ENCODE measurements at regions not wholly inside any gene's neighbourhood (a gene's known extent, or its start where the extent isn't known, plus 50 kb on each side); places are given as distances from the start of the nearest gene placed in this dataset.

DNA sequence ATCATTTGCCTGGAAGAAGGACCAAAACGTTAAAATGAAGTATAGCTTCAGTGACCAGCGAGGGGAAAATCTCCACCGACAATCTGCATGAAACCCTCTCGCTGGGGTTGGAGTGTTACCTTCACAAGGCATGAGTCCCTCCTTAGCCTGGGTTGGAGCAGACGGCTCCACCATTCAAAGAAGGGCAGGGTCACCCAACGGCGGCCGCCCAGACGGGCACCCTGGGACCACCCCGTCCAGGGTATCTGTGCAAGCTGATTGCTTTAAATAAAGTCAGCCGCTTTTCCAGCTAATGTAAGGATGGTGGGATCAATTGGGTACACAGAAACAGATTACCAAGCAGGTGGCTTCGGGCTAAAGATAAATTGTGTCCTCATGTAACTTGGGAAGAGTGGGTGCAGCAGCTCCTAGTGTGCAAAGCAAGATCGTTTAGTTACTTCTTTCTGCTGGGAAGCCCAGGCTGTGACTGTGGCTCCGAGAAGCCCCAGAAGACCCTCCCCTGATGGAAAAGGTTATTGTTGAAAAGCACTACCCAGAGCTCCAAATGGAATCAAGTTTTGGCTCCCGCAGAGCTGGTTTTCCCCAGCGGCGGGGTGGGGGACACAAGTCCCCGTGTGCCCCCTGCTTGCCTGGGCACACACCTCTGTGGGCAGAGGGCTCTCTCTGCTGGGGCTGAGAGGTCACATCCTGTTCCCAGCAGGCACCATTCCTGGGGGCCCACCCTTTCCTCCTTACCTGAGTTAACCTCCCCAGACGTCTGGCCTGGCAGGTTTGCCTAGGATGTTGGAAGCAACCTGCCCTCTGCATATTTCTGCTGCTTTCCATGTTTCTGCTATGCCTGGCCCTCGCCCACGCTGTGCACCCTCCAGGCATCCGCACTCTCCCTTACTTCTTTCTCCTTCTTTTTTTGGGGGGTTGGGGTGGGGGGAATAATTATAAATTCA, 318.6 kb upstream of the DIO3 start:
- no peak overlapping the region for H3K4me3 ChIP-seq (ENCODE audit: low read depth, low read length)
- no peak for DNase-seq (ENCODE audit: low read depth)
- TF ChIP-seq, protein P1, sequence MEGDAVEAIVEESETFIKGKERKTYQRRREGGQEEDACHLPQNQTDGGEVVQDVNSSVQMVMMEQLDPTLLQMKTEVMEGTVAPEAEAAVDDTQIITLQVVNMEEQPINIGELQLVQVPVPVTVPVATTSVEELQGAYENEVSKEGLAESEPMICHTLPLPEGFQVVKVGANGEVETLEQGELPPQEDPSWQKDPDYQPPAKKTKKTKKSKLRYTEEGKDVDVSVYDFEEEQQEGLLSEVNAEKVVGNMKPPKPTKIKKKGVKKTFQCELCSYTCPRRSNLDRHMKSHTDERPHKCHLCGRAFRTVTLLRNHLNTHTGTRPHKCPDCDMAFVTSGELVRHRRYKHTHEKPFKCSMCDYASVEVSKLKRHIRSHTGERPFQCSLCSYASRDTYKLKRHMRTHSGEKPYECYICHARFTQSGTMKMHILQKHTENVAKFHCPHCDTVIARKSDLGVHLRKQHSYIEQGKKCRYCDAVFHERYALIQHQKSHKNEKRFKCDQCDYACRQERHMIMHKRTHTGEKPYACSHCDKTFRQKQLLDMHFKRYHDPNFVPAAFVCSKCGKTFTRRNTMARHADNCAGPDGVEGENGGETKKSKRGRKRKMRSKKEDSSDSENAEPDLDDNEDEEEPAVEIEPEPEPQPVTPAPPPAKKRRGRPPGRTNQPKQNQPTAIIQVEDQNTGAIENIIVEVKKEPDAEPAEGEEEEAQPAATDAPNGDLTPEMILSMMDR (IDR thresholded peaks at IDR 0.05; ENCODE audit: insufficient read depth, low read depth, low read length), result no peak

DNA sequence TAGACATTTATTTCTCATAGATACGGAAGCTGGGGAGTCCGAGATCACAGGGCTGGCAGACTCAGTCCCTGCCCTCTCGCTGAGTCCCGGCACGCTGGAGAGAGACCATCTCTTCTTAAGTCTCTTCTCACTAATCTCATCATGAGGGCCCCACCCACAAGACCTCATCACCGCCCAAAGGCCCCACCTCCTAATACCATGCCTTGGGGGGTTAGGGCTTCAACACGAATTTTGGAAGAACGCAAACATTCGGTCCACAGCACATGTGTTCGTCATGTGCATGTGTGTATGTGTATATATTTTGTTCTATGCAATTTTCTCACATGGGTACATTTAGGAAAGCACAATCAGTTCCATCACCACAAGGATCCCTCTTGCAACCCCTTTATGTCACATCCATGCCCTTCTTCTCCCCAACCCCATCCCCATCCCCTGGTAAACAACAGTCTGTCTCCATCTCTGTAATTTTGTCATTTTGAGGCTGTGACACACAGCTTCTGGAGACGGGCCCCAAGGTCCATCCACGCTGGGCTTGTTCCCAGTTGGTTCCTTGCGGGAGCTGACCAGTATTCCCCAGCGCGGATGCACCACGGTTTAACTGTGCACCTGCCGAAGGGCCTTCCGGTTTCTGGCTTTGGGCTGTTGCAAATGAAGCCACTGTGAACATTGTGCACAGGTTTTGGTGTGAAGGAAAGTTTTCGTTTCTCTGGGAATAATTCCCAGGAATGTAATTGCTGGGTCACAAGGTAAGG, 317.5 kb upstream of the DIO3 start:
- TF ChIP-seq, protein P1 (IDR thresholded peaks at IDR 0.05; ENCODE audit: insufficient read depth, low read depth, low read length), result no peak
- no peak overlapping the region for H3K4me3 ChIP-seq (ENCODE audit: low read depth, low read length)
- DNase-seq (ENCODE audit: low read depth), result no peak

DNA sequence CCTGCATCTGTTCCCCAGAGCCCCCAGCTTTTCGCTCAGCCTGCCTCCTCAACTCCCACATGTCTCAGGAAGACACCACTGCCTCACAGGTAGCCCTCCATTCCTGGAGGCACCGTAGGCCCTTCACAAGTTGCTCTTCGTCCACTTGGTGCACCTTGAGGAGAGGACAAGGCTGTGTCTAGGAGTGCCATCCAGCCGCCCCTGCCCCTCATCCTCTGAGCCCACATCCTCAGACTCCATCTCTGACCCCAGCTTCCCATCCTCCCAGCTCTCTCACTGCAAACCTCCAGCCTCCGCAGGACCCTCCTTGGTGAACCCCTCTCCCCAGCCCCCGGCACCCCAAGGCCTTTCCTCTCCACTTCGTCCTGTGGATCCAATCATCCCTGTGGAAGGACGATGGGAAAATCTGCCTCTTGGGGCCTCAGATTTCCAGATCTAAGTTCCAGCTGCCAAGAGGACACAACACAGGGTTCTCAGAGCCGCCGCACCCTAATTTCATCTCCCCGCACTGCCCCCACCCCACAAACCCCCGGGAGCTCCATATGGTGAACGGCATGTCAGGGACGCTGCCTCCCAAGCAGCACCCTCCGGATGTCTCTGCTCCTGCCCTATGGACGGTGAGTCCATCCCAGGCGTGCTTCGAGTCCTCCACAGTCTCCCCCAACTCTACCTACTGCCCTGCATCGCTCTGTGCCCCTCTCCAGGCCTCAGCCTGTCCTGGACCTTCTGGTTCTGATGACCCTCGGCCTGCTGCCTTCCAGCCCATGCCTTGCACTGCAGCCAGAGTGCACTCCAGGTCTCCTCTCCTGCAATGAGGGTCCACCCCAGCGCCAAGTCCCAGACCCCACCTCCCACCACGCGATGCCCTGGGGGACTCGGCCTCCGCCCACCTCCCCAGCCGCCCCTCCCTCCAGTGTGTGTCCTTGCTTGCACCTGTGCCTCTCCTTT, 314.1 kb upstream of the DIO3 start:
- TF ChIP-seq, protein P1 (IDR thresholded peaks at IDR 0.05; ENCODE audit: insufficient read depth, low read depth, low read length), result no peak
- DNase-seq (ENCODE audit: low read depth), result no peak
- H3K4me3 ChIP-seq (ENCODE audit: low read depth, low read length), result no peak overlapping the region

DNA sequence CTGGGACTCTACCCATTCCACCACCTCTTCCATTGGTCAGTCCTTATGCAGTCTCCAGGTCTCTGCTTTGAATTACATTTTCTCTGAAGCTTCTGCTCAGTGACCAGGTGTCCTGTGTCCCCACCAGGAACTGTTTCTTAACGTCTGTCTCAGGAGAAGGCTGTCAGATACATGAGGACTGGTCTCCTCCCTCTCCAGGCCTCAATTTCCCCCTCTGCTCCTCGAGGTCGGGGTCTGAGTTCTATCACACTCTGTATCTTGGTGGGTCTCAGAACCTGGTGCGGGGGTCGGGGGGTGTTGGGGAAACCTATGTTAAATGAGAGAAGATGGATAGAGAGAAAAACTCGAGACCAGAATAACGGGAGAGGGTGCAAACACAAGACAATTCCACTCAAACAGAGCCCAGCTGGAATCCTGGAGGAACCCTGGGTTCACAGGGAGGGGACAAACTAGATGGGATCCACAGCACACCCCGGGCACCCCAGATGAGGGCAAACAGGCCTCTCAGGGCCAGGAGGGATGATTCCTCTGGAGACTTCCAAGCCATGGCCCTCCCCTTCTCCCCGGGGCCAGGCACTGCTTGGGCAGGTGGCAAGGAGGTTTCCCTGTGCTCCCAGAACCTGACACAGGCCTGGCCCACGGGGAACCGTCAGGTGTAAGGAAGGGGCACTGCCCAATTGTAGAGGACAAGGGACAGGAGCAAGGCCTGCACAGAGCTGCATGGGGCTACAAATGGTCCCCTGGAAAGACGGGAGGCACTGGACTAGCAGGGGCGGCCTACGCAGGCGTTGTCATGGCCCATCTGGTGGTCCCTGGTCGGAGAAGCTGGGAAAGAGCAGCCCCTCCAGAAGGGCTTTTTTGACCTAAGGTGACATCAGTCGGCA, 313.2 kb upstream of the DIO3 start:
- TF ChIP-seq, protein P1 (IDR thresholded peaks at IDR 0.05; ENCODE audit: insufficient read depth, low read depth, low read length), result no peak
- DNase-seq (ENCODE audit: low read depth), result no peak
- no peak overlapping the region for H3K4me3 ChIP-seq (ENCODE audit: low read depth, low read length)

- H3K4me3 ChIP-seq (ENCODE audit: low read depth, low read length), result no peak overlapping the region
- TF ChIP-seq, protein P1 (IDR thresholded peaks at IDR 0.05; ENCODE audit: insufficient read depth, low read depth, low read length), result no peak
- DNase-seq (ENCODE audit: low read depth), result no peak
Observed at GRCh38 chr14:101248840-101249675, 312.2 kb upstream of the DIO3 start.
